Panc1 (cell line): ENCODE measurements at regions not wholly inside any gene's neighbourhood (a gene's known extent, or its start where the extent isn't known, plus 50 kb on each side); places are given as distances from the start of the nearest gene placed in this dataset.

Source experiments
- ATAC-seq: fragments of 200-7000 bp; cut with Tn5 transposase; 2 replicates; pipeline ENCODE4 v1.9.1; 2020; ENCODE audit warnings: mild to moderate bottlenecking, moderate library complexity
- BruUV-seq: library from RNA; stranded (reverse); fragments of 400-500 nt; replicated peaks from 2 replicates; lab custom pipeline; 2021; lab: Mats Ljungman, UMichigan
- CTCF ChIA-PET: fragments of 300-600 bp; sonication (Branson Sonifier 250); formaldehyde crosslinking; loops from one replicate; lab custom pipeline; 2022; ENCODE audit warnings: antibody characterized with exemption; lab: Charles Lee
- POLR2A ChIA-PET: fragments of 300-600 bp; sonication (Branson Sonifier 250); formaldehyde crosslinking; loops from one replicate; lab custom pipeline; 2022; ENCODE audit warnings: antibody characterized with exemption; lab: Charles Lee
- DNase-seq: peaks from one replicate; pipeline ENCODE4 v3.0.0-alpha.2; 2010; ENCODE audit warnings: low read depth, low spot score
- H3K27ac ChIP-seq: 2 replicates; pipeline ENCODE4 v1.5.1; 2011; ENCODE audit warnings: mild to moderate bottlenecking, low read length, inconsistent platforms
- H3K27me3 ChIP-seq: fragments of 200-500 bp; sonication (Bioruptor generic); 2 replicates; pipeline ENCODE4 v1.6.0; 2014; ENCODE audit warnings: low read length, inconsistent platforms; ENCODE audit not compliant: control insufficient read depth, insufficient read depth
- H3K36me3 ChIP-seq: fragments of 200-500 bp; sonication (Bioruptor generic); 2 replicates; pipeline ENCODE4 v1.5.1; 2014; ENCODE audit warnings: inconsistent platforms, mild to moderate bottlenecking, low read length, moderate library complexity; ENCODE audit not compliant: control insufficient read depth, insufficient read depth
- H3K4me1 ChIP-seq: 2 replicates; pipeline ENCODE4 v1.5.1; 2011; ENCODE audit warnings: inconsistent platforms, mild to moderate bottlenecking, low read length, moderate library complexity; ENCODE audit not compliant: control insufficient read depth, insufficient read depth
- H3K4me3 ChIP-seq, 2 experiments: 2 replicates each; pipeline ENCODE4 v1.5.1; 2011 to 2012; ENCODE audit warnings: low read depth in 2 of 2, low read length in 2 of 2, mild to moderate bottlenecking in 2 of 2, inconsistent platforms in 1 of 2, moderate library complexity in 1 of 2
- H3K9me3 ChIP-seq: fragments of 200-500 bp; sonication (Bioruptor generic); 2 replicates; pipeline ENCODE4 v1.5.1; 2014; ENCODE audit warnings: low read depth, mild to moderate bottlenecking, inconsistent platforms, low read length, moderate library complexity; ENCODE audit not compliant: control insufficient read depth, insufficient read depth
- POLR2AphosphoS5 ChIP-seq: IDR thresholded peaks from 2 replicates; pipeline ENCODE4 v1.6.1; 2012; ENCODE audit warnings: mild to moderate bottlenecking, low read depth, low read length, moderate library complexity
- SIN3A ChIP-seq: IDR thresholded peaks from 2 replicates; pipeline ENCODE4 v1.6.1; 2012; ENCODE audit warnings: low read depth, mild to moderate bottlenecking, low read length, moderate library complexity, borderline replicate concordance; ENCODE audit not compliant: insufficient read depth
- TCF7L2 ChIP-seq: IDR thresholded peaks from 2 replicates; pipeline ENCODE4 v1.6.1; 2011; ENCODE audit warnings: mild to moderate bottlenecking, low read depth, low read length, inconsistent platforms
- in situ Hi-C: cut with HindIII; loops from 2 replicates; pipeline ENCODE4 v1.10.0; 2016; ENCODE audit warnings: low sequenced_read_pairs, low pct_unique_long_range_greater_than_20kb
- intact Hi-C: fragments of 100-400 bp; cut with micrococcal nuclease; formaldehyde crosslinking; loops from one replicate; pipeline ENCODE4 v1.10.0; 2022; ENCODE audit not compliant: unreplicated experiment
- TF ChIP-seq, protein P1 (sequence below): fragments of 450-650 bp; IDR thresholded peaks from 2 replicates; pipeline ENCODE4 v1.5.1; 2017; ENCODE audit warnings: mild to moderate bottlenecking
- TF ChIP-seq, protein P2 (sequence below), 2 experiments: IDR thresholded peaks; 2 replicates each; pipeline ENCODE4 v1.6.1; 2011 to 2012; ENCODE audit warnings: low read depth in 2 of 2, control low read depth in 1 of 2, low read length in 1 of 2, mild to moderate bottlenecking in 1 of 2, moderate library complexity in 1 of 2; ENCODE audit not compliant: insufficient read depth in 1 of 2

DNA sequence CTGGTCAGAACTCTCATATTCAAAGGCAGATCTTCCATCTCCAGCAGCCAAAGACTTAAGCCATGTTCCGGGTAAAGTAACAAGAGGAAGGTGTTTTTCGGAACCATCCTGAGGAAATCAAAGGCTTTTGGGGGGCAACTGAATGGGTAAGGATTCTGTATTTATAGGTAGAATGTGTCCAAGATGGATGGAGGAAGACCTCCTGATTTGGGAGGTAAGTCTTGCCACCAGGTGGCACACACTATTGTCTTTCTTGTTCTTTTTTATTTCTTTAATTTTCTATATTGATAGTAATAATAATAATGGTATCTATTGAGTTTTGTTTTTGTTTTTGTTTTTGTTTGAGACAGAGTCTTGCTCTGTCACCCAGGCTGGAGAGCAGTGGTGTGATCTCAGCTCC is 53.0 kb upstream of the UBR2 start:
- H3K27me3 ChIP-seq, result no peaks in the 10 kb centered on the region
- intact Hi-C loops, result no loop called here
- no peak for TF ChIP-seq POLR2AphosphoS5
- TF ChIP-seq, protein P1, sequence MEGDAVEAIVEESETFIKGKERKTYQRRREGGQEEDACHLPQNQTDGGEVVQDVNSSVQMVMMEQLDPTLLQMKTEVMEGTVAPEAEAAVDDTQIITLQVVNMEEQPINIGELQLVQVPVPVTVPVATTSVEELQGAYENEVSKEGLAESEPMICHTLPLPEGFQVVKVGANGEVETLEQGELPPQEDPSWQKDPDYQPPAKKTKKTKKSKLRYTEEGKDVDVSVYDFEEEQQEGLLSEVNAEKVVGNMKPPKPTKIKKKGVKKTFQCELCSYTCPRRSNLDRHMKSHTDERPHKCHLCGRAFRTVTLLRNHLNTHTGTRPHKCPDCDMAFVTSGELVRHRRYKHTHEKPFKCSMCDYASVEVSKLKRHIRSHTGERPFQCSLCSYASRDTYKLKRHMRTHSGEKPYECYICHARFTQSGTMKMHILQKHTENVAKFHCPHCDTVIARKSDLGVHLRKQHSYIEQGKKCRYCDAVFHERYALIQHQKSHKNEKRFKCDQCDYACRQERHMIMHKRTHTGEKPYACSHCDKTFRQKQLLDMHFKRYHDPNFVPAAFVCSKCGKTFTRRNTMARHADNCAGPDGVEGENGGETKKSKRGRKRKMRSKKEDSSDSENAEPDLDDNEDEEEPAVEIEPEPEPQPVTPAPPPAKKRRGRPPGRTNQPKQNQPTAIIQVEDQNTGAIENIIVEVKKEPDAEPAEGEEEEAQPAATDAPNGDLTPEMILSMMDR, result peak; percentile 28
- no peak for ATAC-seq
- H3K4me1 ChIP-seq, result no peaks in the 10 kb centered on the region
- CTCF ChIA-PET, result no interaction called here
- BruUV-seq, result no TSS peak
- no peak for DNase-seq
- no peak overlapping the region for H3K4me3 ChIP-seq
- in situ Hi-C loops, result no loop called here
- no peaks in the 10 kb centered on the region for H3K36me3 ChIP-seq
- no peaks in the 10 kb centered on the region for H3K9me3 ChIP-seq
- POLR2A ChIA-PET, result no interaction called here
- no peak overlapping the region for H3K27ac ChIP-seq

DNA sequence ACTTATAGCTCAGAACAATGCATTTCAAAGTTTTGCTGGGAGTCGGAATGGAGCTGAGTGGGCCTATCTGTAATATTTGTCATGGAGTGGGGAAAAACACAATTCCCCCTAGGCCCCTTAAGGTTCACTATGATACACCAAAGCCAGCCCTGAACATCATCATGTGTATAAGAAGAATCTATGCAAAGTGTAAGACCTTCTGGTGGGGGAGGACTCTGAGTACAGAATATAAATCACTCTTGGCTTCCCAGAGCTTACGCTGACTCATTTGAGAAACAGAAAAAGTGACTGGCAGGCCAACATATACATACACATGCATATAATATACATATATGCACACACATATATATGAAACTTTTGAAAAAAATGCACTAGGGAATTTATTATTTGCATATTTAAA is 54.1 kb upstream of the UBR2 start:
- no peak overlapping the region for H3K27ac ChIP-seq
- no peaks in the 10 kb centered on the region for H3K36me3 ChIP-seq
- no peaks in the 10 kb centered on the region; the same call in 1 of the 2 replicates for H3K4me1 ChIP-seq
- no TSS peak for BruUV-seq
- in situ Hi-C loops, result no loop called here
- no peak for DNase-seq
- TF ChIP-seq TCF7L2 (no peak), POLR2AphosphoS5 (no peak), SIN3A (no peak)
- TF ChIP-seq, protein P2, sequence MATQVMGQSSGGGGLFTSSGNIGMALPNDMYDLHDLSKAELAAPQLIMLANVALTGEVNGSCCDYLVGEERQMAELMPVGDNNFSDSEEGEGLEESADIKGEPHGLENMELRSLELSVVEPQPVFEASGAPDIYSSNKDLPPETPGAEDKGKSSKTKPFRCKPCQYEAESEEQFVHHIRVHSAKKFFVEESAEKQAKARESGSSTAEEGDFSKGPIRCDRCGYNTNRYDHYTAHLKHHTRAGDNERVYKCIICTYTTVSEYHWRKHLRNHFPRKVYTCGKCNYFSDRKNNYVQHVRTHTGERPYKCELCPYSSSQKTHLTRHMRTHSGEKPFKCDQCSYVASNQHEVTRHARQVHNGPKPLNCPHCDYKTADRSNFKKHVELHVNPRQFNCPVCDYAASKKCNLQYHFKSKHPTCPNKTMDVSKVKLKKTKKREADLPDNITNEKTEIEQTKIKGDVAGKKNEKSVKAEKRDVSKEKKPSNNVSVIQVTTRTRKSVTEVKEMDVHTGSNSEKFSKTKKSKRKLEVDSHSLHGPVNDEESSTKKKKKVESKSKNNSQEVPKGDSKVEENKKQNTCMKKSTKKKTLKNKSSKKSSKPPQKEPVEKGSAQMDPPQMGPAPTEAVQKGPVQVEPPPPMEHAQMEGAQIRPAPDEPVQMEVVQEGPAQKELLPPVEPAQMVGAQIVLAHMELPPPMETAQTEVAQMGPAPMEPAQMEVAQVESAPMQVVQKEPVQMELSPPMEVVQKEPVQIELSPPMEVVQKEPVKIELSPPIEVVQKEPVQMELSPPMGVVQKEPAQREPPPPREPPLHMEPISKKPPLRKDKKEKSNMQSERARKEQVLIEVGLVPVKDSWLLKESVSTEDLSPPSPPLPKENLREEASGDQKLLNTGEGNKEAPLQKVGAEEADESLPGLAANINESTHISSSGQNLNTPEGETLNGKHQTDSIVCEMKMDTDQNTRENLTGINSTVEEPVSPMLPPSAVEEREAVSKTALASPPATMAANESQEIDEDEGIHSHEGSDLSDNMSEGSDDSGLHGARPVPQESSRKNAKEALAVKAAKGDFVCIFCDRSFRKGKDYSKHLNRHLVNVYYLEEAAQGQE (IDR thresholded peaks at IDR 0.05; ENCODE audit: insufficient read depth in 1 of 2, low read depth in 2 of 2, low read length in 1 of 2), result no peak
- TF ChIP-seq, protein P1, result no peak
- H3K4me3 ChIP-seq, result no peak overlapping the region
- POLR2A ChIA-PET, result no interaction called here
- ATAC-seq, result no peak
- intact Hi-C loops, result no loop called here
- H3K9me3 ChIP-seq, result no peaks in the 10 kb centered on the region
- CTCF ChIA-PET, result no interaction called here
- H3K27me3 ChIP-seq, result no peaks in the 10 kb centered on the region
